Body of pancreas (tissue), 4 donors: ENCODE measurements at regions not wholly inside any gene's neighbourhood (a gene's known extent, or its start where the extent isn't known, plus 50 kb on each side); places are given as distances from the start of the nearest gene placed in this dataset.

Experiments used
- ATAC-seq: fragments of 150-250 bp; one replicate; pipeline ENCODE4 v1.9.1; 2016
- DNase-seq, 4 donors: peaks; one replicate each; pipeline ENCODE4 v3.0.0-alpha.2; 2019
- H3K27ac ChIP-seq, 4 donors: fragments of 200-600 bp; sonication (generic); 1 replicate in 3 of 4; 2 replicates in 1 of 4; pipeline versions ENCODE4 v1.5.1 to v1.6.1; 2016 to 2019; ENCODE audit warnings: mild to moderate bottlenecking in 1 of 4, mixed read lengths in 1 of 4, moderate library complexity in 1 of 4
- H3K27me3 ChIP-seq, 2 donors: fragments of 200-600 bp; sonication (generic); one replicate each; pipeline ENCODE4 v1.6.0; 2016; ENCODE audit warnings: mild to moderate bottlenecking in 1 of 2
- H3K36me3 ChIP-seq, 2 donors: fragments of 200-600 bp; sonication (generic); replicated peaks in 1 of 2; 2 replicates each; pipeline ENCODE4 v1.5.1; 2016; ENCODE audit warnings: low read depth in 2 of 2; ENCODE audit not compliant: insufficient read depth in 1 of 2
- H3K4me1 ChIP-seq: fragments of 200-600 bp; sonication (generic); one replicate; pipeline ENCODE4 v1.6.0; 2016
- H3K4me3 ChIP-seq, 2 donors: fragments of 200-600 bp; sonication (generic); 1 replicate in 1 of 2; 2 replicates in 1 of 2; pipeline ENCODE4 v1.5.1; 2016 to 2019
- H3K9me3 ChIP-seq, 3 donors: fragments of 200-600 bp; sonication (generic); 1 replicate in 2 of 3; 2 replicates in 1 of 3; pipeline ENCODE4 v1.5.1; 2016
- CTCF ChIP-seq, 7 experiments: fragments of 450-650 bp in 4 of 7; fragments of 200-600 bp in 3 of 7; sonication (generic) in 3 of 7; IDR thresholded peaks; one replicate each; pipeline ENCODE4 v1.5.1; 2016 to 2019; ENCODE audit warnings: antibody characterized with exemption in 7 of 7
- POLR2A ChIP-seq, 3 donors: fragments of 450-650 bp; IDR thresholded peaks; one replicate each; pipeline ENCODE4 v1.6.1; 2016; ENCODE audit warnings: antibody characterized with exemption in 3 of 3, mild to moderate bottlenecking in 2 of 3
- WGBS, 2 donors: methylation state at CpG; one replicate each; pipeline ENCODE4 v1.1.5; 2017; 5-methylcytosine and 5-hydroxymethylcytosine counted together
- intact Hi-C: fragments of 100-400 bp; cut with DNase I; formaldehyde crosslinking; loops from one replicate; pipeline ENCODE4 v1.15.1; 2023

- H3K4me1 ChIP-seq = no peaks in the 10 kb centered on the region
- no peak overlapping the region for H3K27ac ChIP-seq
- no peaks in the 10 kb centered on the region for H3K27me3 ChIP-seq
- DNase-seq = no peak
- ATAC-seq = no peak
- 62% methylated on average over 1 of the region's 1 CpG; no CpG with 5 or more reads in 1 of the 2 donors for WGBS, 2 donors
- H3K36me3 ChIP-seq = no peaks in the 10 kb centered on the region
- no peak for TF ChIP-seq POLR2A (IDR thresholded peaks at IDR 0.05)
- H3K4me3 ChIP-seq = no peak overlapping the region
- intact Hi-C loops = no loop called here
- no peaks in the 10 kb centered on the region for H3K9me3 ChIP-seq
These were observed 583.1 kb downstream of the CCDC171 start for GRCh38 chr9:16135968-16136367.

GRCh38 chr9:16136451-16136850 is 583.6 kb downstream of the CCDC171 start:
- ATAC-seq (no peak), DNase-seq (no peak)
- Histone ChIP-seq H3K27me3 (no peaks in the 10 kb centered on the region), H3K4me1 (no peaks in the 10 kb centered on the region), H3K9me3 (no peaks in the 10 kb centered on the region), H3K27ac (no peak overlapping the region), H3K4me3 (no peak overlapping the region), H3K36me3 (no peaks in the 10 kb centered on the region)
- intact Hi-C loops = no loop called here
- 76 to 80% methylated on average over 10 of the region's 10 CpGs for WGBS, 2 donors
- no peak for TF ChIP-seq POLR2A (IDR thresholded peaks at IDR 0.05)
- TF ChIP-seq CTCF (IDR thresholded peaks at IDR 0.05) = no peak

GRCh38 chr9:16136961-16137360 is 584.1 kb downstream of the CCDC171 start:
- ATAC-seq (no peak), DNase-seq (peak in 1 of 4 donors; percentile 7)
- 42 to 56% methylated on average over 1 to 4 of the region's 4 CpGs for WGBS, 2 donors
- Histone ChIP-seq H3K27me3 (no peaks in the 10 kb centered on the region), H3K9me3 (no peaks in the 10 kb centered on the region), H3K27ac (no peak overlapping the region), H3K36me3 (no peaks in the 10 kb centered on the region), H3K4me3 (no peak overlapping the region), H3K4me1 (no peaks in the 10 kb centered on the region)
- intact Hi-C loops = no loop called here
- TF ChIP-seq POLR2A (IDR thresholded peaks at IDR 0.05) = no peak
- no peak for TF ChIP-seq CTCF (IDR thresholded peaks at IDR 0.05)

GRCh38 chr9:16138561-16139491 is 586.0 kb downstream of the CCDC171 start:
- Histone ChIP-seq H3K27me3 (no peaks in the 10 kb centered on the region), H3K4me1 (no peaks in the 10 kb centered on the region), H3K36me3 (no peaks in the 10 kb centered on the region), H3K9me3 (no peaks in the 10 kb centered on the region), H3K4me3 (no peak overlapping the region), H3K27ac (no peak overlapping the region)
- intact Hi-C loops = no loop called here
- 69% methylated on average over 16 of the region's 16 CpGs for WGBS, 2 donors
- TF ChIP-seq POLR2A (IDR thresholded peaks at IDR 0.05) (no peak), CTCF (IDR thresholded peaks at IDR 0.05) (no peak)
- DNase-seq = peak in 1 of 4 donors; percentile 7
- ATAC-seq = no peak

- H3K9me3 ChIP-seq = no peaks in the 10 kb centered on the region
- H3K27me3 ChIP-seq = no peaks in the 10 kb centered on the region
- ATAC-seq (no peak), DNase-seq (no peak)
- WGBS, 2 donors = 76 to 79% methylated on average over 5 of the region's 5 CpGs
- intact Hi-C loops = no loop called here
- H3K27ac ChIP-seq = no peak overlapping the region
- no peak for TF ChIP-seq POLR2A (IDR thresholded peaks at IDR 0.05)
- TF ChIP-seq CTCF (IDR thresholded peaks at IDR 0.05) = no peak
- no peaks in the 10 kb centered on the region for H3K36me3 ChIP-seq
- H3K4me3 ChIP-seq = no peak overlapping the region
- H3K4me1 ChIP-seq = no peaks in the 10 kb centered on the region
These were observed 586.9 kb downstream of the CCDC171 start for GRCh38 chr9:16139774-16140173.
